NCI-H748 treated with DMSO at 0.1 percent for 48 hours (cell line): ENCODE measurements at regions not wholly inside any gene's neighbourhood (a gene's known extent, or its start where the extent isn't known, plus 50 kb on each side); places are given as distances from the start of the nearest gene placed in this dataset.

Source experiments
- DNase-seq: peaks from one replicate; lab custom pipeline; 2025; lab: John Stamatoyannopoulos, UW

- DNase-seq: no peak
These were observed 215.0 kb upstream of the MARCKS start for GRCh38 chr6:113642001-113642713.

- peak; percentile 93 for DNase-seq
These were observed 214.3 kb upstream of the MARCKS start for GRCh38 chr6:113642714-113643406.

GRCh38 chr6:113643407-113643770, 213.8 kb upstream of the MARCKS start:
- DNase-seq: no peak

- DNase-seq: no peak
These were observed 212.1 kb upstream of the MARCKS start for GRCh38 chr6:113644861-113645575.

GRCh38 chr6:113645576-113645970, 211.6 kb upstream of the MARCKS start:
- DNase-seq: no peak

- no peak for DNase-seq
These were observed 211.2 kb upstream of the MARCKS start for GRCh38 chr6:113645986-113646385.

- DNase-seq: no peak
These were observed 210.4 kb upstream of the MARCKS start for GRCh38 chr6:113646701-113647100.

- no peak for DNase-seq
These were observed 209.8 kb upstream of the MARCKS start for GRCh38 chr6:113647143-113647889.

GRCh38 chr6:113648698-113649097, 208.4 kb upstream of the MARCKS start:
- no peak for DNase-seq

- no peak for DNase-seq
These were observed 207.9 kb upstream of the MARCKS start for GRCh38 chr6:113649276-113649675.

- no peak for DNase-seq
These were observed 207.1 kb upstream of the MARCKS start for GRCh38 chr6:113649880-113650609.

- no peak for DNase-seq
These were observed 206.6 kb upstream of the MARCKS start for GRCh38 chr6:113650610-113650979.

GRCh38 chr6:113651120-113651519, 206.0 kb upstream of the MARCKS start:
- no peak for DNase-seq

- no peak for DNase-seq
These were observed 205.2 kb upstream of the MARCKS start for GRCh38 chr6:113651920-113652319.

- DNase-seq: no peak
These were observed 203.9 kb upstream of the MARCKS start for GRCh38 chr6:113653275-113653674.

GRCh38 chr6:113654396-113654795, 202.7 kb upstream of the MARCKS start:
- no peak for DNase-seq

- no peak for DNase-seq
These were observed 201.4 kb upstream of the MARCKS start for GRCh38 chr6:113655761-113656160.

- no peak for DNase-seq
These were observed 197.3 kb upstream of the MARCKS start for GRCh38 chr6:113659762-113660404.

- DNase-seq: no peak
These were observed 196.3 kb upstream of the MARCKS start for GRCh38 chr6:113660819-113661218.

- no peak for DNase-seq
These were observed 195.0 kb upstream of the MARCKS start for GRCh38 chr6:113662093-113662665.
